Epithelial cell of esophagus (primary cell): ENCODE measurements at regions not wholly inside any gene's neighbourhood (a gene's known extent, or its start where the extent isn't known, plus 50 kb on each side); places are given as distances from the start of the nearest gene placed in this dataset.

Experiments
- DNase-seq: peaks from one replicate; pipeline ENCODE4 v3.0.0; 2010; ENCODE audit warnings: low read depth
- H3K4me3 ChIP-seq: 2 replicates; pipeline ENCODE4 v1.5.1; 2011; ENCODE audit warnings: mild to moderate bottlenecking, low read length, control low read depth
- CTCF ChIP-seq: IDR thresholded peaks from 2 replicates; pipeline ENCODE4 v1.5.1; 2011; ENCODE audit warnings: low read depth, mild to moderate bottlenecking, low read length, control low read depth, inconsistent platforms; ENCODE audit not compliant: insufficient read depth; ENCODE audit errors: missing control alignments

GRCh38 chr4:144504883-144505282 is 141.1 kb upstream of the HHIP start:
- TF ChIP-seq CTCF = no peak
- DNase-seq = no peak

GRCh38 chr4:144507311-144508101 is 138.4 kb upstream of the HHIP start:
- DNase-seq = peak; percentile 7
- no peak overlapping the region for H3K4me3 ChIP-seq
- no peak for TF ChIP-seq CTCF

More at GRCh38 chr4:144504883-144505282, 141.1 kb upstream of the HHIP start:
- no peak overlapping the region for H3K4me3 ChIP-seq

- TF ChIP-seq CTCF = no peak
- no peak for DNase-seq
- H3K4me3 ChIP-seq = no peak overlapping the region
These were observed 136.6 kb upstream of the HHIP start for GRCh38 chr4:144509088-144510015.

GRCh38 chr4:144514736-144515135 is 131.2 kb upstream of the HHIP start:
- no peak overlapping the region for H3K4me3 ChIP-seq
- TF ChIP-seq CTCF = no peak
- no peak for DNase-seq

- H3K4me3 ChIP-seq = no peak overlapping the region
- TF ChIP-seq CTCF = no peak
- no peak for DNase-seq
These were observed 127.6 kb upstream of the HHIP start for GRCh38 chr4:144518181-144518895.

- TF ChIP-seq CTCF = no peak
- no peak for DNase-seq
- H3K4me3 ChIP-seq = no peak overlapping the region
These were observed 114.1 kb upstream of the HHIP start for GRCh38 chr4:144531841-144532240.
